Adrenal gland (tissue), 9 donors: ENCODE measurements at regions not wholly inside any gene's neighbourhood (a gene's known extent, or its start where the extent isn't known, plus 50 kb on each side); places are given as distances from the start of the nearest gene placed in this dataset.

Source experiments
- DNase-seq, 7 donors: peaks; one replicate each; pipeline ENCODE4 v3.0.0-alpha.2; 2019 to 2020
- H3K27ac ChIP-seq, 5 donors: fragments of 200-600 bp; sonication (generic) in 4 of 5; 1 replicate in 3 of 5; 2 replicates in 2 of 5; pipeline versions ENCODE4 v1.5.1 to v1.8.0; 2016 to 2020; ENCODE audit warnings: mild to moderate bottlenecking in 1 of 5
- H3K27me3 ChIP-seq: fragments of 200-600 bp; 2 replicates; pipeline ENCODE4 v1.8.0; 2021
- H3K36me3 ChIP-seq, 2 donors: fragments of 200-600 bp; replicated peaks in 1 of 2; 1 replicate in 1 of 2; 2 replicates in 1 of 2; pipeline versions ENCODE4 v1.5.1 to v1.8.0; 2018 to 2022
- H3K4me1 ChIP-seq, 2 donors: fragments of 200-600 bp; replicated peaks in 1 of 2; 1 replicate in 1 of 2; 2 replicates in 1 of 2; pipeline versions ENCODE4 v1.5.1 to v1.8.0; 2018 to 2021
- H3K4me3 ChIP-seq, 4 donors: fragments of 200-600 bp; sonication (generic) in 3 of 4; one replicate each; pipeline ENCODE4 v1.5.1; 2016 to 2018
- H3K9me3 ChIP-seq, 3 donors: fragments of 200-600 bp; sonication (generic) in 1 of 3; replicated peaks in 1 of 3; 1 replicate in 2 of 3; 2 replicates in 1 of 3; pipeline versions ENCODE4 v1.5.1 to v1.8.0; 2016 to 2021
- CTCF ChIP-seq, 6 experiments: fragments of 450-650 bp in 4 of 6; fragments of 200-600 bp in 2 of 6; sonication (generic) in 1 of 6; IDR thresholded peaks; 1 replicate in 5 of 6; 2 replicates in 1 of 6; pipeline versions ENCODE4 v1.5.1 to v1.8.0; 2016 to 2021; ENCODE audit warnings: antibody characterized with exemption in 6 of 6, mild to moderate bottlenecking in 2 of 6, moderate library complexity in 1 of 6
- POLR2A ChIP-seq, 2 donors: fragments of 450-650 bp; IDR thresholded peaks; one replicate each; pipeline ENCODE4 v1.6.1; 2017; ENCODE audit warnings: antibody characterized with exemption in 2 of 2, mild to moderate bottlenecking in 2 of 2, moderate library complexity in 1 of 2
- WGBS, 4 donors: extraction: QIAGEN DNeasy Blood & Tissue Kit in 2 of 4; methylation state at CpG; one replicate each; pipeline versions ENCODE4 v1.1.5 to v1.1.7; 2013 to 2017; 5-methylcytosine and 5-hydroxymethylcytosine counted together
- intact Hi-C, 2 donors: fragments of 100-400 bp; cut with DNase I; formaldehyde crosslinking; loops; one replicate each; pipeline versions ENCODE4 v1.14.1 to v1.15.0; 2022 to 2023
- donor health status: healthy with polysubstance abuse.
- donor health status: Bipolar disorder and iron deficiency.
- donor health status: DM: yes; HTN: yes; CAD: no.
- donor health status: DM: no; HTN: no; CAD: no.
- donor health status: DM: no; HTN: no; CAD: no.

GRCh38 chr6:84329516-84329915 is 102.1 kb upstream of the CEP162 start:
- no peaks in the 10 kb centered on the region for H3K9me3 ChIP-seq
- WGBS, 4 donors: 31 to 42% (median 34%) methylated on average over 2 of the region's 2 CpGs
- no peaks in the 10 kb centered on the region for H3K4me1 ChIP-seq
- no peak overlapping the region for H3K27ac ChIP-seq
- no peaks in the 10 kb centered on the region for H3K27me3 ChIP-seq
- no peak for TF ChIP-seq POLR2A (IDR thresholded peaks at IDR 0.05)
- no peak for TF ChIP-seq CTCF (IDR thresholded peaks at IDR 0.05)
- H3K36me3 ChIP-seq: no peaks in the 10 kb centered on the region
- intact Hi-C loops: no loop called here
- DNase-seq: no peak
- no peak overlapping the region for H3K4me3 ChIP-seq

GRCh38 chr6:84329077-84329476 is 101.6 kb upstream of the CEP162 start:
- intact Hi-C loops: no loop called here
- Histone ChIP-seq H3K9me3 (no peaks in the 10 kb centered on the region), H3K36me3 (no peaks in the 10 kb centered on the region), H3K27ac (no peak overlapping the region), H3K4me1 (no peaks in the 10 kb centered on the region), H3K4me3 (no peak overlapping the region), H3K27me3 (no peaks in the 10 kb centered on the region)
- no peak for TF ChIP-seq CTCF (IDR thresholded peaks at IDR 0.05)
- TF ChIP-seq POLR2A (IDR thresholded peaks at IDR 0.05): no peak
- no peak for DNase-seq
- 55 to 75% (median 63%) methylated on average over 3 of the region's 3 CpGs for WGBS, 4 donors

- Histone ChIP-seq H3K27me3 (no peaks in the 10 kb centered on the region), H3K4me1 (no peaks in the 10 kb centered on the region), H3K27ac (no peak overlapping the region), H3K4me3 (no peak overlapping the region), H3K36me3 (no peaks in the 10 kb centered on the region), H3K9me3 (peaks cover 0 to 9% (median 5%) of the 10 kb centered on the region in 3 donors)
- DNase-seq: no peak
- WGBS, 4 donors: 67 to 76% (median 72%) methylated on average over 2 of the region's 2 CpGs
- no peak for TF ChIP-seq CTCF (IDR thresholded peaks at IDR 0.05)
- no peak for TF ChIP-seq POLR2A (IDR thresholded peaks at IDR 0.05)
- intact Hi-C loops: no loop called here
These were observed 90.0 kb upstream of the CEP162 start for GRCh38 chr6:84317463-84317862.

GRCh38 chr6:84314377-84314898 is 87.0 kb upstream of the CEP162 start:
- no peak for TF ChIP-seq CTCF (IDR thresholded peaks at IDR 0.05)
- TF ChIP-seq POLR2A (IDR thresholded peaks at IDR 0.05): no peak
- Histone ChIP-seq H3K27ac (no peak overlapping the region), H3K4me1 (no peaks in the 10 kb centered on the region), H3K9me3 (peaks cover 0 to 9% (median 5%) of the 10 kb centered on the region in 3 donors), H3K27me3 (no peaks in the 10 kb centered on the region), H3K4me3 (no peak overlapping the region), H3K36me3 (no peaks in the 10 kb centered on the region)
- 45 to 58% (median 51%) methylated on average over 1 of the region's 1 CpG for WGBS, 4 donors
- intact Hi-C loops: no loop called here
- no peak for DNase-seq
